ENCODE measurements at regions not wholly inside any gene's neighbourhood (a gene's known extent, or its start where the extent isn't known, plus 50 kb on each side); places are given as distances from the start of the nearest gene placed in this dataset.

GRCh38 chr7:36788825-36789470 lies 64.7 kb upstream of the AOAH start:
- TF ChIP-seq HNRNPL (IDR thresholded peaks at IDR 0.05; ENCODE audit: low read depth, low read length) (no peak), ZNF263 (CRISPR knock-in tag; IDR thresholded peaks at IDR 0.05; ENCODE audit: borderline replicate concordance) (no peak), ZNF785 (CRISPR knock-in tag; IDR thresholded peaks at IDR 0.05) (no peak), CTCF (IDR thresholded peaks at IDR 0.05 in 2 of 3, conservative IDR thresholded peaks at IDR 0.05 in 1 of 3; ENCODE audit: insufficient read depth in 2 of 3, low read depth in 1 of 3, low read length in 3 of 3) (no peak), GATAD2A (IDR thresholded peaks at IDR 0.05) (no peak), FOS (IDR thresholded peaks at IDR 0.05; ENCODE audit: extremely low read depth, insufficient read length) (no peak), ZC3H11A (IDR thresholded peaks at IDR 0.05; ENCODE audit: low read depth, low read length) (no peak)
